SK-N-SH treated with all-trans-retinoic acid at 6 μM for 48 hours (cell line): ENCODE measurements at regions not wholly inside any gene's neighbourhood (a gene's known extent, or its start where the extent isn't known, plus 50 kb on each side); places are given as distances from the start of the nearest gene placed in this dataset.

ENCODE experiments used
- ATAC-seq: fragments of 200-7000 bp; cut with Tn5 transposase; 3 replicates; pipeline ENCODE4 v1.9.1; 2020; ENCODE audit warnings: mild to moderate bottlenecking, moderate library complexity
- ARNTL ChIP-seq: fragments of 450-650 bp; formaldehyde crosslinking; IDR thresholded peaks from 2 replicates; pipeline ENCODE4 v1.5.0; 2020; ENCODE audit warnings: low read depth, mild to moderate bottlenecking, moderate library complexity, borderline replicate concordance
- BACH2 ChIP-seq: fragments of 250-450 bp; sonication (Bioruptor Pico); IDR thresholded peaks from 2 replicates; pipeline ENCODE4 v1.9.0; 2021; ENCODE audit warnings: mild to moderate bottlenecking, borderline replicate concordance
- CSDC2 ChIP-seq: fragments of 250-450 bp; sonication (Bioruptor Pico); IDR thresholded peaks from 2 replicates; pipeline ENCODE4 v1.5.0; 2020; ENCODE audit warnings: mild to moderate bottlenecking, moderate library complexity
- ESRRG ChIP-seq: fragments of 250-450 bp; sonication (Bioruptor Pico); IDR thresholded peaks from 2 replicates; pipeline ENCODE4 v1.6.1; 2021; ENCODE audit warnings: mild to moderate bottlenecking
- GLIS3 ChIP-seq: fragments of 250-450 bp; sonication (Bioruptor Pico); IDR thresholded peaks from 2 replicates; pipeline ENCODE4 v1.5.0; 2020; ENCODE audit warnings: mild to moderate bottlenecking, moderate library complexity
- ISL1 ChIP-seq: fragments of 250-450 bp; sonication (Bioruptor Pico); IDR thresholded peaks from 2 replicates; pipeline ENCODE4 v2.1.2; 2022; ENCODE audit warnings: mild to moderate bottlenecking, moderate library complexity
- OSR1 ChIP-seq: fragments of 250-450 bp; sonication (Bioruptor Pico); IDR thresholded peaks from 2 replicates; pipeline ENCODE4 v1.8.0; 2022; ENCODE audit warnings: moderate library complexity, mild to moderate bottlenecking, inconsistent platforms
- PPARA ChIP-seq: fragments of 250-450 bp; sonication (Bioruptor Pico); IDR thresholded peaks from 2 replicates; pipeline ENCODE4 v1.5.0; 2020; ENCODE audit warnings: mild to moderate bottlenecking, borderline replicate concordance
- RARB ChIP-seq: fragments of 250-450 bp; sonication (Bioruptor Pico); IDR thresholded peaks from 2 replicates; pipeline ENCODE4 v1.8.0; 2021; ENCODE audit warnings: mild to moderate bottlenecking, moderate library complexity
- SNAI2 ChIP-seq: fragments of 250-450 bp; sonication (Bioruptor Pico); IDR thresholded peaks from 2 replicates; pipeline ENCODE4 v1.5.0; 2020; ENCODE audit warnings: mild to moderate bottlenecking, moderate library complexity
- TCF4 ChIP-seq: fragments of 250-450 bp; sonication (Bioruptor Pico); IDR thresholded peaks from 2 replicates; pipeline ENCODE4 v1.8.0; 2021; ENCODE audit warnings: mild to moderate bottlenecking, moderate library complexity, borderline replicate concordance
- ZC3H10 ChIP-seq: fragments of 250-450 bp; sonication (Bioruptor Pico); IDR thresholded peaks from 2 replicates; pipeline ENCODE4 v1.5.1; 2021; ENCODE audit warnings: mild to moderate bottlenecking, moderate library complexity
- ZFP3 ChIP-seq: fragments of 250-450 bp; sonication (Bioruptor Pico); IDR thresholded peaks from 2 replicates; pipeline ENCODE4 v1.5.0; 2020; ENCODE audit warnings: mild to moderate bottlenecking, moderate library complexity
- ZFP30 ChIP-seq: fragments of 450-650 bp; formaldehyde crosslinking; IDR thresholded peaks from 2 replicates; pipeline ENCODE4 v1.5.0; 2022; ENCODE audit warnings: mild to moderate bottlenecking, moderate library complexity
- ZNF565 ChIP-seq: fragments of 450-650 bp; formaldehyde crosslinking; conservative IDR thresholded peaks from 2 replicates; pipeline ENCODE4 v1.5.0; 2020; ENCODE audit warnings: low read depth, mild to moderate bottlenecking, moderate library complexity
- ZNF70 ChIP-seq: fragments of 450-650 bp; formaldehyde crosslinking; IDR thresholded peaks from 2 replicates; pipeline ENCODE4 v1.5.0; 2020; ENCODE audit warnings: mild to moderate bottlenecking, moderate library complexity
- ZNF8 ChIP-seq: fragments of 450-650 bp; formaldehyde crosslinking; IDR thresholded peaks from 2 replicates; pipeline ENCODE4 v1.5.0; 2020; ENCODE audit warnings: mild to moderate bottlenecking, moderate library complexity
- TF ChIP-seq, protein P1 (sequence below): fragments of 250-450 bp; sonication (Bioruptor Pico); IDR thresholded peaks from 2 replicates; pipeline ENCODE4 v1.5.0; 2020; ENCODE audit warnings: mild to moderate bottlenecking, moderate library complexity
- TF ChIP-seq, protein P2 (sequence below): fragments of 250-450 bp; sonication (Bioruptor Pico); IDR thresholded peaks from 2 replicates; pipeline ENCODE4 v1.5.1; 2021; ENCODE audit warnings: mild to moderate bottlenecking, moderate library complexity
- TF ChIP-seq, protein P3 (sequence below): fragments of 250-450 bp; sonication (Bioruptor Pico); IDR thresholded peaks from 2 replicates; pipeline ENCODE4 v1.8.0; 2020; ENCODE audit warnings: mild to moderate bottlenecking, moderate library complexity, borderline replicate concordance
- TF ChIP-seq, protein P4 (sequence below): fragments of 250-450 bp; sonication (Bioruptor Pico); IDR thresholded peaks from 2 replicates; pipeline ENCODE4 v1.8.0; 2021; ENCODE audit warnings: low read depth, mild to moderate bottlenecking, moderate library complexity, borderline replicate concordance
- TF ChIP-seq, protein P5 (sequence below): fragments of 250-450 bp; sonication (Bioruptor Pico); IDR thresholded peaks from 2 replicates; pipeline ENCODE4 v1.5.1; 2020; ENCODE audit warnings: low read depth, mild to moderate bottlenecking, moderate library complexity

DNA sequence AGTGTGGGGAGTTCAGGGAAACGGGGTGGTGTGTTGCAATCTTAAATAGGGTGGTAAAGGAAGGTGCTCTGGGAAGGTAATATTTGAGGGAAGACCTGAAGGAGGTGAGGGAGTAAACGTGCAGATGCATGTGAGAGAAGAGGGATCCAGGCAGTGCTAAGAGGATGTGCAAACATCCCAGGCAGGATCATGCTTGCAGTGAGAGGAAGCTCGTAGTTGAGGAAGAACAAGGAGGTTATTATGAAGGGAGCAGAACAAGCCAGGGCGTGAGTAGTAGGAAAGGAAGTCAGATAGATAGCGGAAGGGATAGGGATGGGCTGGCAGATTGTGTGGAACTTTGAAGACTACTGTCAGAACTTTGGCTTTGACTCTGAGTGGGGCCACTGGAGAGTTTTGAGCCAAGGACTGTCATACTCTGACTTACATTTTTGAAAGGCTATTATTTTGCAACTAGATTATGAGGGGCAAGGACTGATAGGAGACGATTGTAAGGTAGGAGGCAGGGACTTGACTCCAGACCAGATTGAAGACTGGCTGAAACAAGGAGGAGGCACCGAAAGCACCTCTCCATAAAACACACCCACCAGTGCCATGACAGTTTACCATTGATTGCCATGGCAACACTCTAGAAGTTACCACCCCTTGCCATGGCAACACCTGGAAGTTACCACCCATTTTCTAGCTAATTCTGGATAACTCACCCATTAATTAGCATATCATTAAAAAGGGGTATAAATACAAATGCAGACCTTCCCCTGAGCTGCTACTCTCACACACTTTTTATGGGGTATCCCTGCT lies 67.0 kb downstream of the XCL2 start:
- no peak for TF ChIP-seq ZNF8 (CRISPR knock-in tag)
- TF ChIP-seq ZNF565 (CRISPR knock-in tag): no peak
- no peak for TF ChIP-seq ARNTL (CRISPR knock-in tag)
- TF ChIP-seq, protein P1, sequence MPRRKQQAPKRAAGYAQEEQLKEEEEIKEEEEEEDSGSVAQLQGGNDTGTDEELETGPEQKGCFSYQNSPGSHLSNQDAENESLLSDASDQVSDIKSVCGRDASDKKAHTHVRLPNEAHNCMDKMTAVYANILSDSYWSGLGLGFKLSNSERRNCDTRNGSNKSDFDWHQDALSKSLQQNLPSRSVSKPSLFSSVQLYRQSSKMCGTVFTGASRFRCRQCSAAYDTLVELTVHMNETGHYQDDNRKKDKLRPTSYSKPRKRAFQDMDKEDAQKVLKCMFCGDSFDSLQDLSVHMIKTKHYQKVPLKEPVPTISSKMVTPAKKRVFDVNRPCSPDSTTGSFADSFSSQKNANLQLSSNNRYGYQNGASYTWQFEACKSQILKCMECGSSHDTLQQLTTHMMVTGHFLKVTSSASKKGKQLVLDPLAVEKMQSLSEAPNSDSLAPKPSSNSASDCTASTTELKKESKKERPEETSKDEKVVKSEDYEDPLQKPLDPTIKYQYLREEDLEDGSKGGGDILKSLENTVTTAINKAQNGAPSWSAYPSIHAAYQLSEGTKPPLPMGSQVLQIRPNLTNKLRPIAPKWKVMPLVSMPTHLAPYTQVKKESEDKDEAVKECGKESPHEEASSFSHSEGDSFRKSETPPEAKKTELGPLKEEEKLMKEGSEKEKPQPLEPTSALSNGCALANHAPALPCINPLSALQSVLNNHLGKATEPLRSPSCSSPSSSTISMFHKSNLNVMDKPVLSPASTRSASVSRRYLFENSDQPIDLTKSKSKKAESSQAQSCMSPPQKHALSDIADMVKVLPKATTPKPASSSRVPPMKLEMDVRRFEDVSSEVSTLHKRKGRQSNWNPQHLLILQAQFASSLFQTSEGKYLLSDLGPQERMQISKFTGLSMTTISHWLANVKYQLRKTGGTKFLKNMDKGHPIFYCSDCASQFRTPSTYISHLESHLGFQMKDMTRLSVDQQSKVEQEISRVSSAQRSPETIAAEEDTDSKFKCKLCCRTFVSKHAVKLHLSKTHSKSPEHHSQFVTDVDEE (CRISPR knock-in tag): no peak
- TF ChIP-seq ZFP3 (CRISPR knock-in tag): no peak
- TF ChIP-seq, protein P2, sequence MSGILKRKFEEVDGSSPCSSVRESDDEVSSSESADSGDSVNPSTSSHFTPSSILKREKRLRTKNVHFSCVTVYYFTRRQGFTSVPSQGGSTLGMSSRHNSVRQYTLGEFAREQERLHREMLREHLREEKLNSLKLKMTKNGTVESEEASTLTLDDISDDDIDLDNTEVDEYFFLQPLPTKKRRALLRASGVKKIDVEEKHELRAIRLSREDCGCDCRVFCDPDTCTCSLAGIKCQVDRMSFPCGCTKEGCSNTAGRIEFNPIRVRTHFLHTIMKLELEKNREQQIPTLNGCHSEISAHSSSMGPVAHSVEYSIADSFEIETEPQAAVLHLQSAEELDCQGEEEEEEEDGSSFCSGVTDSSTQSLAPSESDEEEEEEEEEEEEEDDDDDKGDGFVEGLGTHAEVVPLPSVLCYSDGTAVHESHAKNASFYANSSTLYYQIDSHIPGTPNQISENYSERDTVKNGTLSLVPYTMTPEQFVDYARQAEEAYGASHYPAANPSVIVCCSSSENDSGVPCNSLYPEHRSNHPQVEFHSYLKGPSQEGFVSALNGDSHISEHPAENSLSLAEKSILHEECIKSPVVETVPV (CRISPR knock-in tag): no peak
- TF ChIP-seq RARB (CRISPR knock-in tag): no peak
- no peak for TF ChIP-seq PPARA (CRISPR knock-in tag)
- no peak for TF ChIP-seq ESRRG
- TF ChIP-seq ZC3H10: no peak
- no peak for TF ChIP-seq OSR1 (CRISPR knock-in tag)
- no peak for TF ChIP-seq GLIS3 (CRISPR knock-in tag)
- TF ChIP-seq SNAI2 (CRISPR knock-in tag): no peak
- TF ChIP-seq, protein P3, sequence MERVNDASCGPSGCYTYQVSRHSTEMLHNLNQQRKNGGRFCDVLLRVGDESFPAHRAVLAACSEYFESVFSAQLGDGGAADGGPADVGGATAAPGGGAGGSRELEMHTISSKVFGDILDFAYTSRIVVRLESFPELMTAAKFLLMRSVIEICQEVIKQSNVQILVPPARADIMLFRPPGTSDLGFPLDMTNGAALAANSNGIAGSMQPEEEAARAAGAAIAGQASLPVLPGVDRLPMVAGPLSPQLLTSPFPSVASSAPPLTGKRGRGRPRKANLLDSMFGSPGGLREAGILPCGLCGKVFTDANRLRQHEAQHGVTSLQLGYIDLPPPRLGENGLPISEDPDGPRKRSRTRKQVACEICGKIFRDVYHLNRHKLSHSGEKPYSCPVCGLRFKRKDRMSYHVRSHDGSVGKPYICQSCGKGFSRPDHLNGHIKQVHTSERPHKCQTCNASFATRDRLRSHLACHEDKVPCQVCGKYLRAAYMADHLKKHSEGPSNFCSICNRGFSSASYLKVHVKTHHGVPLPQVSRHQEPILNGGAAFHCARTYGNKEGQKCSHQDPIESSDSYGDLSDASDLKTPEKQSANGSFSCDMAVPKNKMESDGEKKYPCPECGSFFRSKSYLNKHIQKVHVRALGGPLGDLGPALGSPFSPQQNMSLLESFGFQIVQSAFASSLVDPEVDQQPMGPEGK (CRISPR knock-in tag): no peak
- no peak for TF ChIP-seq CSDC2 (CRISPR knock-in tag)
- TF ChIP-seq ZFP30 (CRISPR knock-in tag): no peak
- no peak for TF ChIP-seq BACH2 (CRISPR knock-in tag)
- TF ChIP-seq ZNF70 (CRISPR knock-in tag): no peak
- TF ChIP-seq, protein P4, sequence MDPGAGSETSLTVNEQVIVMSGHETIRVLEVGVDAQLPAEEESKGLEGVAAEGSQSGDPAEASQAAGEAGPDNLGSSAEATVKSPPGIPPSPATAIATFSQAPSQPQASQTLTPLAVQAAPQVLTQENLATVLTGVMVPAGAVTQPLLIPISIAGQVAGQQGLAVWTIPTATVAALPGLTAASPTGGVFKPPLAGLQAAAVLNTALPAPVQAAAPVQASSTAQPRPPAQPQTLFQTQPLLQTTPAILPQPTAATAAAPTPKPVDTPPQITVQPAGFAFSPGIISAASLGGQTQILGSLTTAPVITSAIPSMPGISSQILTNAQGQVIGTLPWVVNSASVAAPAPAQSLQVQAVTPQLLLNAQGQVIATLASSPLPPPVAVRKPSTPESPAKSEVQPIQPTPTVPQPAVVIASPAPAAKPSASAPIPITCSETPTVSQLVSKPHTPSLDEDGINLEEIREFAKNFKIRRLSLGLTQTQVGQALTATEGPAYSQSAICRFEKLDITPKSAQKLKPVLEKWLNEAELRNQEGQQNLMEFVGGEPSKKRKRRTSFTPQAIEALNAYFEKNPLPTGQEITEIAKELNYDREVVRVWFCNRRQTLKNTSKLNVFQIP: no peak
- TF ChIP-seq, protein P5, sequence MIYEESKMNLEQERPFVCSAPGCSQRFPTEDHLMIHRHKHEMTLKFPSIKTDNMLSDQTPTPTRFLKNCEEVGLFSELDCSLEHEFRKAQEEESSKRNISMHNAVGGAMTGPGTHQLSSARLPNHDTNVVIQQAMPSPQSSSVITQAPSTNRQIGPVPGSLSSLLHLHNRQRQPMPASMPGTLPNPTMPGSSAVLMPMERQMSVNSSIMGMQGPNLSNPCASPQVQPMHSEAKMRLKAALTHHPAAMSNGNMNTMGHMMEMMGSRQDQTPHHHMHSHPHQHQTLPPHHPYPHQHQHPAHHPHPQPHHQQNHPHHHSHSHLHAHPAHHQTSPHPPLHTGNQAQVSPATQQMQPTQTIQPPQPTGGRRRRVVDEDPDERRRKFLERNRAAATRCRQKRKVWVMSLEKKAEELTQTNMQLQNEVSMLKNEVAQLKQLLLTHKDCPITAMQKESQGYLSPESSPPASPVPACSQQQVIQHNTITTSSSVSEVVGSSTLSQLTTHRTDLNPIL: no peak
- ATAC-seq: no peak

DNA sequence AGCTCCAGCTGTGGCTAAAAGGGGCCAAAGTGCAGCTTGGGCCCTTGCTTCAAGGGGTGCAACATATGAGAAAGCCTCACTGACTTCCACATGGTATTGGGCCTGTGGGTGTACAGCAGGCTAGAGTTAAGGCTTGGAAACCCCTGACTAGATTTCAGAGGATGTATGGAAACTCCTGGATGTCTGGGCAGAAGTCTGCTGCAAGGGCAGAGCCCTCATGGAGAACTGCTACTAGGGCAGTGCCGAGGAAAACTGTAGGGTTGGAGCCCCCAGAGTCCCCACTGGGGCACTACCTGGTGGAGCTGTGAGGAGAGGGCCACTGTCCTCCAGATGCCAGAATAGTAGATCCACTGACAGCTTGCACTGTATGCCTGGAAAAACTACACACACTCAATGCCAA lies 69.5 kb downstream of the XCL2 start:
- TF ChIP-seq SNAI2 (CRISPR knock-in tag) (no peak), OSR1 (CRISPR knock-in tag) (no peak), TCF4 (CRISPR knock-in tag) (no peak), ZNF70 (CRISPR knock-in tag) (no peak), BACH2 (CRISPR knock-in tag) (no peak), GLIS3 (CRISPR knock-in tag) (no peak), PPARA (CRISPR knock-in tag) (no peak), ISL1 (CRISPR knock-in tag) (no peak)
- TF ChIP-seq, protein P4: no peak
- TF ChIP-seq, protein P3 (CRISPR knock-in tag): no peak
- no peak for ATAC-seq
